ENCODE measurements at regions not wholly inside any gene's neighbourhood (a gene's known extent, or its start where the extent isn't known, plus 50 kb on each side); places are given as distances from the start of the nearest gene placed in this dataset.

GRCh38 chrX:39159921-39160507 is 358.8 kb downstream of the MID1IP1 start:
- no peak for TF ChIP-seq CTCF (IDR thresholded peaks at IDR 0.05)
- no peak for TF ChIP-seq POLR2A (IDR thresholded peaks at IDR 0.05)

All from uterus (tissue), 2 donors.